Limb (tissue), 2 donors: ENCODE measurements at regions not wholly inside any gene's neighbourhood (a gene's known extent, or its start where the extent isn't known, plus 50 kb on each side); places are given as distances from the start of the nearest gene placed in this dataset.
"Not testable (repeated sequence)": the region's sequence is repeated elsewhere in the genome, so short reads cannot be mapped to it uniquely, and the experiment has no call there.

ENCODE experiments used
- DNase-seq, 2 donors: peaks; one replicate each; pipeline ENCODE4 v3.0.0-alpha.2; 2016; ENCODE audit errors: extremely low spot score in 2 of 2

- no peak for DNase-seq
These were observed 385.6 kb downstream of the IRS2 start for GRCh38 chr13:109400624-109401257.

GRCh38 chr13:109400209-109400608 lies 386.2 kb downstream of the IRS2 start:
- DNase-seq = no peak

GRCh38 chr13:109398071-109398470 lies 388.3 kb downstream of the IRS2 start:
- not testable (repeated sequence) for DNase-seq

- no peak for DNase-seq
These were observed 389.1 kb downstream of the IRS2 start for GRCh38 chr13:109397285-109397684.

GRCh38 chr13:109396266-109396665 lies 390.1 kb downstream of the IRS2 start:
- DNase-seq = no peak

GRCh38 chr13:109395014-109395413 lies 391.4 kb downstream of the IRS2 start:
- no peak for DNase-seq

GRCh38 chr13:109394311-109394988 lies 391.9 kb downstream of the IRS2 start:
- DNase-seq = no peak

- no peak for DNase-seq
These were observed 393.3 kb downstream of the IRS2 start for GRCh38 chr13:109393045-109393444.

GRCh38 chr13:109390391-109390790 lies 396.0 kb downstream of the IRS2 start:
- no peak for DNase-seq

- no peak for DNase-seq
These were observed 396.5 kb downstream of the IRS2 start for GRCh38 chr13:109389892-109390345.

GRCh38 chr13:109389456-109389855 lies 396.9 kb downstream of the IRS2 start:
- no peak for DNase-seq

GRCh38 chr13:109387471-109387870 lies 398.9 kb downstream of the IRS2 start:
- DNase-seq = no peak

- peak in 1 of 2 donors; percentile 19 for DNase-seq
These were observed 401.2 kb downstream of the IRS2 start for GRCh38 chr13:109385242-109385560.

- DNase-seq = no peak
These were observed 401.7 kb downstream of the IRS2 start for GRCh38 chr13:109384491-109385241.

- DNase-seq = no peak
These were observed 402.7 kb downstream of the IRS2 start for GRCh38 chr13:109383683-109384082.

- DNase-seq = no peak
These were observed 404.7 kb downstream of the IRS2 start for GRCh38 chr13:109381546-109382180.

GRCh38 chr13:109380457-109380856 lies 405.9 kb downstream of the IRS2 start:
- DNase-seq = no peak

GRCh38 chr13:109379930-109380329 lies 406.5 kb downstream of the IRS2 start:
- no peak for DNase-seq

GRCh38 chr13:109376936-109377335 lies 409.4 kb downstream of the IRS2 start:
- DNase-seq = no peak

GRCh38 chr13:109374609-109375200 lies 411.7 kb downstream of the IRS2 start:
- no peak for DNase-seq

- DNase-seq = no peak
These were observed 413.7 kb downstream of the IRS2 start for GRCh38 chr13:109372666-109373065.

GRCh38 chr13:109371066-109371465 lies 415.3 kb downstream of the IRS2 start:
- no peak for DNase-seq
